ENCODE measurements at regions not wholly inside any gene's neighbourhood (a gene's known extent, or its start where the extent isn't known, plus 50 kb on each side); places are given as distances from the start of the nearest gene placed in this dataset.
A peak's percentile ranks its signal among the peaks of the same experiment; 100 is the strongest.

DNA sequence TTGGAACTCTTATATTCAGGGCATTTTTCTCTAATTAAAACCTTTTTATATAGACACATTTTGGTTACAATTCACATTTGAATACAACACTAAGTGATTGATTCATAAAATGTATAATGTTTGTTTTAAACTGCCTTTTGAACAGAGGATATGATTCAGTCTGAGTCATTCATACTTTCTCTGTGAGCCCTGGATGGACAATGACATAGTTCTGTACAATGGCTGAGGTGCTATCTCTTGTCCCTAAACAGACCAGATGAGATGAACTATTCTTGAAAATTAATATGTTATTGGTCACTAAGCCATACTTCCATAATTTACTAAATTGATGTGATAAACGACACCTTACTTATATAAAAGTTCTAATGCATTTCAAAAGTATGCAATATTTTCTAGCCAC, 199.7 kb upstream of the ATXN7L3B start:
- H3K4me3 ChIP-seq (ENCODE audit: low read depth, low read length), result no peak overlapping the region
- DNase-seq (ENCODE audit: low read depth), result no peak
- no peak for TF ChIP-seq CTCF (IDR thresholded peaks at IDR 0.05; ENCODE audit: low read depth, low read length, missing control alignments)

DNA sequence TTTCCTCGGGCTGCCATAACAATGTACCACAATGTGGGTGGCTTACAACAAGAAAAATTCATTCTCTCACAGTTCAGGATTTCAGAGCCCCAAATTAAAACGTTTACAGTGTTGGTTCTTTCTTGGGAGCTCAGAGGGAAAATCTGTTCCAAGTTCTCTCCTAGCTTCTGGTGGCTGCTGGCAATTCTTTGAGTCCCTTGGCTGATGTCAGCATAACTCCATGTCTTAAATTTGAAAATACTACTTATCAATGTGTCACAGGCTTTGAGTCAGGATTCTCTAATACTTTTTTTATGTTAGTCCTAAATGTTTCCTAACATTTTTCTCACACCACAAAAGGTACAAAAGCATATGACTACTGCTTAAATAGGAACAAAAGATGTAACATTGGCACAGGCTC, 198.4 kb upstream of the ATXN7L3B start:
- no peak overlapping the region for H3K4me3 ChIP-seq (ENCODE audit: low read depth, low read length)
- TF ChIP-seq CTCF (IDR thresholded peaks at IDR 0.05; ENCODE audit: low read depth, low read length, missing control alignments), result no peak
- no peak for DNase-seq (ENCODE audit: low read depth)

DNA sequence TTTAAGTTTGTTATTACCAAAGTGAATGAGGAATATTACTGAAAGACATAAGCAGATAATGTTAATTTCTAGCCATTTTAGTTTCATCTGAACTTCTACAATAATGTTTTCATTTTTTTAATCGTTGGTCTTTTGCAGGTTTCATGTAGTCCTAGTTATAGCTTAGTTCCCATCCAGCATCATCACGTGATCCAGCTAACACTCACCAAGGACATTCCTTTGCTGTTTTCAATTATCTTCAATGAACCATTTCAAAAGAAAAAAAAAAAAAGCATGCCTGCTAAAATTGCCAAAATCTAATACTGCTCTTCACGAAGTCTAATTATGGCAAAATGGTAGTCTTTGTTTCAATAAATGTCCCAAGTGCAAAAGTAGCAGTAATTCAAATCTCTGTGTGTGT, 187.7 kb upstream of the ATXN7L3B start:
- no peak overlapping the region for H3K4me3 ChIP-seq (ENCODE audit: low read depth, low read length)
- no peak for TF ChIP-seq CTCF (IDR thresholded peaks at IDR 0.05; ENCODE audit: low read depth, low read length, missing control alignments)
- DNase-seq (ENCODE audit: low read depth), result no peak

DNA sequence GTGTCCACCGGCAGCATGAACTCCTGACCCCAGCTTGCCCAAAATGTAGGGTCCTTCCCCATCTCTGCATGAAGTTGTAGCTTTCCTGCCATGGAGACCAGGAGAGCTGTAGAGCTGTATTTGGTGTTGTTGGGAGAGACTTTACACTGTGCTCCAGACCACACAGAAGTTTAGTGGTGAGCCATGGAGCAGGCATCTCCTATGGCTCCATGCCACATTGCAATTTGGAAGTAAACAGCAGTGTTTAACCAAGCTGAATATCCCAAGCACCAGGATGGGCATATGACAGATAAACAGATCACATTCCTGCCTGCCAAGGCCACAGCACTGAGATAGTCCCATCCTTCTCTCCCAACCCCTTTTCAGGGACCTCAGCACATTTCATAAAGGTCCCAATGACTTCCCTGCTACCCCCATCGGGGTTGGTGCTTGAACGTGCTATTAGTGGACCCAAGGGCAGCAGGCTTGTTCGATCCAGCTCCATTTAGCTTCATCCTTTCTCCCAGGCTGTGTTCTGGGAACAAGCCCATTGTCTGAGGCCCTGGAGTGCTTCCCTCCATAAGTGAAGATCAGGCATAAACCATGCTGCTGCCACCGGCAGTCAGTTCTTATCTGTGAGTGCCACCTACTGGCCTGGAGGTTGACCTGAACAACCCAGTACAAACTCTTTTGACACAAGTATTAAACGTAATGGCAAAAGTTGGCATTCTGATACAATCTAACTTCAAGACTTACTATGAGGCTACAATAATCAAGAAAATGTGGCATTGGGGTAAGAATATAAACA, 172.3 kb upstream of the ATXN7L3B start:
- TF ChIP-seq CTCF (IDR thresholded peaks at IDR 0.05; ENCODE audit: low read depth, low read length, missing control alignments), result peak; percentile 57
- no peak for DNase-seq (ENCODE audit: low read depth)
- H3K4me3 ChIP-seq (ENCODE audit: low read depth, low read length), result no peak overlapping the region

- no peak overlapping the region for H3K4me3 ChIP-seq (ENCODE audit: low read depth, low read length)
- TF ChIP-seq CTCF (IDR thresholded peaks at IDR 0.05; ENCODE audit: low read depth, low read length, missing control alignments), result no peak
- no peak for DNase-seq (ENCODE audit: low read depth)
Observed at GRCh38 chr12:74370608-74371216, 166.9 kb upstream of the ATXN7L3B start.

DNA sequence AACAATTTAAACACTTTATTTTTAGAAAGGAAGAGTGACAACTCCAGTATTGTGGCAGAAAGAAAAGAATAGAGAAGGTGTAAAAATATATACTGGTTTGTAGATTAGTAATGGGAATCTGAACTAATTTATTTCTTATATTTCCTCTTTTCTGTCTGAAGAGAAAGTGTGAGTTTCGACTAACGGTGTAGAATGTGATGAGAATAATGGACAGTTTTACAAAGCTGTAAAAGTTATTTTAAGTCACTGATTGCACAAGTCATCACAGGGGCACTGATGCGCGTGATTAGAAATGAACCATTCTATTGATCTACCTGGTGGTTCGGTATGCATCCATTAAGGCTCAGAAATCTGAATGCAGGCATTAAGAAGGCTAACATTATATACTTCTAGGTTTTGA, 158.5 kb upstream of the ATXN7L3B start:
- TF ChIP-seq CTCF (IDR thresholded peaks at IDR 0.05; ENCODE audit: low read depth, low read length, missing control alignments), result no peak
- no peak overlapping the region for H3K4me3 ChIP-seq (ENCODE audit: low read depth, low read length)
- DNase-seq (ENCODE audit: low read depth), result no peak

GRCh38 chr12:74381958-74382357, 155.7 kb upstream of the ATXN7L3B start:
- no peak for DNase-seq (ENCODE audit: low read depth)
- no peak overlapping the region for H3K4me3 ChIP-seq (ENCODE audit: low read depth, low read length)
- TF ChIP-seq CTCF (IDR thresholded peaks at IDR 0.05; ENCODE audit: low read depth, low read length, missing control alignments), result no peak
